ENCODE measurements at regions not wholly inside any gene's neighbourhood (a gene's known extent, or its start where the extent isn't known, plus 50 kb on each side); places are given as distances from the start of the nearest gene placed in this dataset.

GRCh38 chr2:18445433-18446320 is 114.8 kb downstream of the RDH14 start:
- H3K4me3 ChIP-seq (ENCODE audit: low read depth, low read length), result no peak overlapping the region
- TF ChIP-seq CTCF (IDR thresholded peaks at IDR 0.05; ENCODE audit: borderline replicate concordance, insufficient read depth, low read depth, low read length), result no peak

GRCh38 chr2:18444806-18445205 is 115.6 kb downstream of the RDH14 start:
- H3K4me3 ChIP-seq (ENCODE audit: low read depth, low read length), result no peak overlapping the region
- no peak for TF ChIP-seq CTCF (IDR thresholded peaks at IDR 0.05; ENCODE audit: borderline replicate concordance, insufficient read depth, low read depth, low read length)

- H3K4me3 ChIP-seq (ENCODE audit: low read depth, low read length), result no peak overlapping the region
- no peak for TF ChIP-seq CTCF (IDR thresholded peaks at IDR 0.05; ENCODE audit: borderline replicate concordance, insufficient read depth, low read depth, low read length)
Observed at GRCh38 chr2:18441583-18441982, 118.9 kb downstream of the RDH14 start.

- no peak for TF ChIP-seq CTCF (IDR thresholded peaks at IDR 0.05; ENCODE audit: borderline replicate concordance, insufficient read depth, low read depth, low read length)
- H3K4me3 ChIP-seq (ENCODE audit: low read depth, low read length), result no peak overlapping the region
Observed at GRCh38 chr2:18440777-18441176, 119.7 kb downstream of the RDH14 start.

GRCh38 chr2:18440141-18440661 is 120.3 kb downstream of the RDH14 start:
- TF ChIP-seq CTCF (IDR thresholded peaks at IDR 0.05; ENCODE audit: borderline replicate concordance, insufficient read depth, low read depth, low read length), result no peak
- H3K4me3 ChIP-seq (ENCODE audit: low read depth, low read length), result no peak overlapping the region

- no peak for TF ChIP-seq CTCF (IDR thresholded peaks at IDR 0.05; ENCODE audit: borderline replicate concordance, insufficient read depth, low read depth, low read length)
- no peak overlapping the region for H3K4me3 ChIP-seq (ENCODE audit: low read depth, low read length)
Observed at GRCh38 chr2:18439716-18440115, 120.7 kb downstream of the RDH14 start.

- TF ChIP-seq CTCF (IDR thresholded peaks at IDR 0.05; ENCODE audit: borderline replicate concordance, insufficient read depth, low read depth, low read length), result no peak
- no peak overlapping the region for H3K4me3 ChIP-seq (ENCODE audit: low read depth, low read length)
Observed at GRCh38 chr2:18437909-18438308, 122.5 kb downstream of the RDH14 start.

All from GM12875 (cell line).